ENCODE measurements at regions not wholly inside any gene's neighbourhood (a gene's known extent, or its start where the extent isn't known, plus 50 kb on each side); places are given as distances from the start of the nearest gene placed in this dataset.

DNA sequence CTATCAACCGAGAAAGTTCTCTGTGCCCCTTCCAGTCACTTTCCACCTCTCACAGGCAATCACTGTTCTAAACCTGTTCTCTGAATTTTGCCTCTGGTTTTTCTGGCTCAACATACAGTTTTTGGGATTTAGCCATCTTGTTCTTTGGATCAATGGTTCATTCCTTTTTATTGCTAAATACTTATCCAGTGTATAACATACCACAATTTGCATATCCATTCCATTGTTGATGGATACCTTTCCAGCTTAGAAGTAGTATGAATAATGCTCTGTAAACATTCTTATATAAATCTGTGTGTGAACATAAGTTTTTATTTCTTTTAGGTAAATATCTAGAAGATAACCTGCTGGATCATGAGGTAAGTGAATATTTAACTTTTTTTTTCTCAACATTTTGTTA, 87.8 kb upstream of the FNDC3B start:
- no peak for DNase-seq (ENCODE audit: extremely low read depth, low read depth)
- TF ChIP-seq, protein P1, sequence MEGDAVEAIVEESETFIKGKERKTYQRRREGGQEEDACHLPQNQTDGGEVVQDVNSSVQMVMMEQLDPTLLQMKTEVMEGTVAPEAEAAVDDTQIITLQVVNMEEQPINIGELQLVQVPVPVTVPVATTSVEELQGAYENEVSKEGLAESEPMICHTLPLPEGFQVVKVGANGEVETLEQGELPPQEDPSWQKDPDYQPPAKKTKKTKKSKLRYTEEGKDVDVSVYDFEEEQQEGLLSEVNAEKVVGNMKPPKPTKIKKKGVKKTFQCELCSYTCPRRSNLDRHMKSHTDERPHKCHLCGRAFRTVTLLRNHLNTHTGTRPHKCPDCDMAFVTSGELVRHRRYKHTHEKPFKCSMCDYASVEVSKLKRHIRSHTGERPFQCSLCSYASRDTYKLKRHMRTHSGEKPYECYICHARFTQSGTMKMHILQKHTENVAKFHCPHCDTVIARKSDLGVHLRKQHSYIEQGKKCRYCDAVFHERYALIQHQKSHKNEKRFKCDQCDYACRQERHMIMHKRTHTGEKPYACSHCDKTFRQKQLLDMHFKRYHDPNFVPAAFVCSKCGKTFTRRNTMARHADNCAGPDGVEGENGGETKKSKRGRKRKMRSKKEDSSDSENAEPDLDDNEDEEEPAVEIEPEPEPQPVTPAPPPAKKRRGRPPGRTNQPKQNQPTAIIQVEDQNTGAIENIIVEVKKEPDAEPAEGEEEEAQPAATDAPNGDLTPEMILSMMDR (IDR thresholded peaks at IDR 0.05; ENCODE audit: low read depth, low read length): no peak

DNA sequence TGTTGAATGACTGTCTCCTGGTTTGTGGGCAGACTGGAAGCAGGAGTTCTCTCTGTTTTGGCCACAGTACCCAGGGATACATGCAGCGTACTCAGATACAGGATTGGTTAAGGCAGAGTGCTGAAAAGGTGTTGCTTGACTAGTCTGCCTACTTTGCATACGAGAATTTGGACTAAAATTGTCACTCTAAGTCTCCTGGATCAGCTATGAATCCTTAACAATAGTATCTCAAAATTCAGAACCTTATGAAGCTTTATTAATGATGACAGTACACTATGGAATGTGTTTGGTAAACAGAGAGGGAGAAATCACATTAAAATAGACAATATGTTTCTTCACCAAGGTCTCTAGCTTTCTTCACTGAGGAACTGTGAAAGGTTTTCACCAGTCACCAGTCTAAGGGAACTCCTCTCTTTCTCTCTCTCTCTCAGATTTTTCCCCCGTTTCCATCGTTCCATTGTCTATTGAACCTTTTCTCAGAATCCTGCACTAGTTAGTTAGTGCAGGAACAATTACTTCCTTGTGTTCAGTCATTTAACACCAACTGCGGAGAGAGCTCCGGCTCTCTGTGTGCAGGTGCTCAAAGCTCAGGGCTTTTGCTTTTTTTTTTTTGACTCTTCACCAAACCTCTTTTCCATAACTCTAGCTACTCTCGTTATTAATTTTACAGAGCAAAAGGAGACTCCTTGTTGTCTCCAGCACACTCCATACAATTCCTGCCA, 85.9 kb upstream of the FNDC3B start:
- DNase-seq (ENCODE audit: extremely low read depth, low read depth): no peak
- TF ChIP-seq, protein P1 (IDR thresholded peaks at IDR 0.05; ENCODE audit: low read depth, low read length): no peak

DNA sequence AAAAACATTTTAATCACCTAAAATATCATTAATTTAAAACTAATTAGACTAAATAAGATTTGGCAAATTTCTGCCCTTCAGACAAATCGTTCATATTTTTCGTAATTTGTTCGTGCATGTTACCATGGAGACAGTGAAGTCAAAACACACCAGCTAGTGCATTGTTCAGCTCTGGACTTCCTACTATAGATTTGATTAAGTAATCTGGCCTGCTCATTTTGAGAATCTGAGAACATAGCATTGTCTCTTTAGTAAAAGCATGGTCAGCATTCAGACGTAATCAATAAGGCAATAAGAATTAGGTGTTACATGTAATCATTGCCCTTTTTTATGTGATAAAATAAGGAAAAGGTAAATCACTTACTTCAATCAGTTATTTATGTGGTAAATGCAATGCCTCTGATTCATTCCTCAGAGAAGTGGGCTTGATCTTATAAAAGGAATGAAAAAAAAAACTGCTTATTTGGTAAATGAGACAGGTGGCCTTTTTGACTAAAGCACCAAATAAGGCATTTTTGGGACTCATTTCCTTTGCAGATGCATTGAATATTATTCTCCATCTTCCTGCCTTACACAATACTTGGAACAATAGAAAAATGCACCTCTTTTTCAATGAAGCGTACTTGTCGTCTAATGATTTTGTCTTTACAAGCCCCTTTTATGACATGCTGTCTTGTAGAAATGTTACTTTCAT, 84.5 kb upstream of the FNDC3B start:
- no peak for DNase-seq (ENCODE audit: extremely low read depth, low read depth)

DNA sequence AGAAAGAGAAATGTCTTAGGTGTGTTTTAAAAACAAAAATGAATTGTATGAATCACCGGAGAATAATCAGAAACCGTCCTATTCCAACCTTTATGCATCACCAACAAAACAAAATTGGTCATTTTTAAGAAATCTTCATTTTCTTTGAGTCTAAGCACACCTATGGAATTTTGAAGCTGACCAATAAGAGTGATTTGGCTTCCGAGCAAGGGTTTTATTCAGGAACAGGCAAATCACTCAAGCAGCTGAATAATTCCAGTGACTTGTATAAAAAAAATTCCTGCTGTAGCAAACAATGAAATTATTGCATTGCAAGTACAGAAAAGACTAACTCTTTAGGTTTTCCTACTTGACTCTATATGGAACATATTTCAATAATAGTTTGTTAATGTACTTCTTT, 83.8 kb upstream of the FNDC3B start:
- TF ChIP-seq, protein P1 (IDR thresholded peaks at IDR 0.05; ENCODE audit: low read depth, low read length): no peak
- no peak for DNase-seq (ENCODE audit: extremely low read depth, low read depth)

More for the DNA sequence above, 84.5 kb upstream of the FNDC3B start:
- TF ChIP-seq, protein P1 (IDR thresholded peaks at IDR 0.05; ENCODE audit: low read depth, low read length): no peak

DNA sequence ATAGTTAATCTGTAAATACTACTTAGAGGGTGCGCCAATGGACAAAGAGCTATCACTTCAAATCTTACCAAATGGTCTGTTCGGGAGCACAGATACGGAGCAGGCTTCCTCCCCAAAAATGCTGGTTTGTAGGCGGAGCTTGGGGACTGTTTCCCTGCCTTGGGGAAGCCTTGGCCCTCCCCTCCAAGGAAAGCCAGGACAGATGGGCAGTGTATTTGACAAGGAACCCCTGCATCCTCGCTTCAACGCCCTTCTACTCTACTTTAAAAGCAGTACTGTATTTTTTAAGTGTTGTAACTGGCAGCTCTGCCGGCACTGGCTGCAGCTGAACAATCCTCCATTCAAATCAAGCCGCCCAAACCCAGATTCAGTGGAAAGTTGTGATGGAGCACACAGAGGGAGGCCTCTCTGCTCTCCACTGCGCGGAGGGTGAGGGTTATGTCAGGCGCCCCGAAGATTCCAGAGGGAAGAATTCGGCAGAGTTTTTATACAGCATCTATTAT, 83.1 kb upstream of the FNDC3B start:
- DNase-seq (ENCODE audit: extremely low read depth, low read depth): no peak
- TF ChIP-seq, protein P1 (IDR thresholded peaks at IDR 0.05; ENCODE audit: low read depth, low read length): no peak

DNA sequence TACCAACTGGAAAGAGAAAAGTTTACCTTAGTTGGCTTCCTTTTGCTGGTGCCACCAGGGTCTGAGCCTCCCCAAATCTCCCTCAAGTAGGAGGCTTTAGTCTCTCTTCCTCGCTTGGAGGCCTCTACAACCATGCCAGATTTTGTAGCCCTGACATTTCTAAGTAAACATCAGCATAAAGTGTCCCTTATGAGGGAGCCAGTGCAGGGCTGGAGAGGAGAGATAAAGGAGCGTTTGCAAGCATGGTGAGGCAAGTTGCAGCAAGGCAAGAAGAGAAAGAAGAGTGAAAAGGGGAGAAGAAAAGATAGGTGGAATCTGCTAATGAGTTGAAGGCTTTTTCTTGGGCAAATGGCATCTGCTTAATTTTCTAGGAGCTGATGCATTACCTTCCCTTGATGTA, 82.7 kb upstream of the FNDC3B start:
- TF ChIP-seq, protein P1 (IDR thresholded peaks at IDR 0.05; ENCODE audit: low read depth, low read length): no peak
- DNase-seq (ENCODE audit: extremely low read depth, low read depth): no peak

DNA sequence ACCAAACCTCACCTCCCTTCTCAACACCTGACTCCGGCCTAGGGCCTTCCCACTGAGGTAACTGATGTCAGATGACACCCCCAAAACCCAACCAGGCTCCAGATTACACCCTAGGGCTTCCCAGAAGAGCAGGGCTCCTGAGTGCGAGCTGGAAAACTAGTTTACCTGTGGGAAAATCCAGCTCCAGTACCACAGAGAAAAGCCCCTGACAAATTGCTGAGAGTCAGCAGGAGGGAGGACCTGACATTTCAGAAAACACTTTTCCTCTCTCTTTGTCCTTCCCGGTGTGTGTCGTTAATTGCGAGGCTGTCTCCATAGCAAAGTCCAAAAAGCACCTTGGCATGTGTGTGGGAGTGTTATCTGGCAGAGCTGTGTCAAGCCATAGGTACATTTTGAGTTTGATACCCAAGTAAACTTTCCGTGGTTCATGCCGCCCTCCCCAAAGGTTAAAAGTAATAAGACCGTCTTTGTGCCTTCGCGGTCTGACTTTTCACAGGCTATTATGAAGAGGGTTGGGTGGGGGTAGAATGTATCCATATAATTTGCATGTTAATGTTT, 79.8 kb upstream of the FNDC3B start:
- DNase-seq (ENCODE audit: extremely low read depth, low read depth): no peak
- TF ChIP-seq, protein P1 (IDR thresholded peaks at IDR 0.05; ENCODE audit: low read depth, low read length): no peak

Data from AG09319 (cell line).